ENCODE measurements at regions not wholly inside any gene's neighbourhood (a gene's known extent, or its start where the extent isn't known, plus 50 kb on each side); places are given as distances from the start of the nearest gene placed in this dataset.

DNA sequence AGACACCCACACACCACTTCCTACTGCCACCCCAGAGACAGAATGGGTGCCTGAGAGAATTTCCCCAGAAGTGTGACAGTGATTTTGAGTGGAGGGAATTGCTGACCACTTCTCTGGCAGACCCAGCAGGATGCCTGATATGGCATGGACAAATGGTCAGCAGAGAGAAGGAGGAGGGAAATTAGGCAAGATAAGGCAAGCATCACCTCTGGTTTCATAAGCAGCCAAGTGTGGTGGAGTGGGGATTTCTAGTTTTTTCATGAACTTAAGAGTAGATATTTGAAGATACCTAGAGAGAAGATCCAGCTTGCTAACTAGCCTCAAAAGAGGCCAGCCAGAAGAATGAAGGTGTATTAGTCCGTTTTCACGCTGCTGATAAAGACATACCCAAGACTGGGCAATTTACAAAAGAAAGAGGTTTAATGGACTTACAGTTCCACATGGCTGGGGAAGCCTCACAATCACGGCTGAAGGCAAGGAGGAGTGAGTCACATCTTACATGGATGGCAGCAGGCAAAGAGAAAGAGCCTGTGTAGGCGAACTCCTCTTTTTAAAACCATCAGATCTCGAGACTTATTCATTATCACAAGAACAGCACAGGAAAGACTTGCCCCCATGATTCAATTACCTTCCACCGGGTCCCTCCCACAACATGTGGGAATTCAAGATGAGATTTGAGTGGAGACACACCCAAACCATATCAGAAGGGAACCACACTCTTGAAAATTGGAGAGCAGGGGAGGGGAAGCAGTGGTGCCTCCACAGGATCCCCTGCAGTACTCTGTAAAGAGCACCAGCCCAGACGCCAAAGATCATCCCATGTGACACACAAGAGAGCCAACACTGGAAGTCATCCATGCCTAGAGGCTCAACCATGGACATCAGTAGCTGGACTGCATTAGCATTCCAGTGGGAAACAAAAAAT lies 64.2 kb downstream of the RBM43 start:
- no peak for DNase-seq

DNA sequence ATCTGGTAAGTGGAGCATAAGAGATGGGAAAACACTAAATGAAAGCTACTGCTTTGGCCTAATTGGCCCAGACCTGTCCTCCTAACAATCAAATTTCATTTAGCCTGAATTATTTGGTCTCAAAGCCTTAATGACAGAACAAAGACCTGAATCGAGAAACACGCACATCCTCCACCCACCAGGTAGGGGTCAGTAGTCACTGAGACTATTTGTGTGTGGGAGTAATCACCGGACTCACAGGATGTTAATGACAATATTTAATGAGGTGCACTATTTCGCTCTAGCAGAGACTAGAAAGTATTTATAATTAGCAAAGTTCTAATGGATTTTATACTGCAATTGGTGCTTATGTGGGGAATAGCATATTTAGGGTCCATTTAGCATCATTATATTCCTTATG lies 68.1 kb downstream of the RBM43 start:
- DNase-seq, result no peak

DNA sequence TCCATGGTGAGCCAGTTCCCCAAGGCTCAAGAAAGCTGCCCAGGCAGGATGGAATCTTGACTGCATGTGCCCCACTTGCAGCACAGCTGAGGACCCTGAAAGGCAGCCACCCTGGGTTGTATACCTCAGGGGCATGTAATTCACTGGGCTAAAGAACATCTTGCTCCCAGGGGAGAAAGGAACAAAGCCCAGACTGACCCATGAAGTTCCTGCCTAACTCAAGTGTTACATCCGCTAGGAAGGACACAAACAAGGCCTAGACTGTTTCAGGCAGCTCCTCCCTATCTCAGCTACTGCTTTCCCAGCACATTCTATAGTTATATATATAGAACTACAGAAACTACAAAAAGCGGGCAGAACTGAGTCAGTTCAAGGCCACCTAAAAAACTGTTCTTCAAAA lies 69.0 kb downstream of the RBM43 start:
- DNase-seq, result peak; percentile 11

DNA sequence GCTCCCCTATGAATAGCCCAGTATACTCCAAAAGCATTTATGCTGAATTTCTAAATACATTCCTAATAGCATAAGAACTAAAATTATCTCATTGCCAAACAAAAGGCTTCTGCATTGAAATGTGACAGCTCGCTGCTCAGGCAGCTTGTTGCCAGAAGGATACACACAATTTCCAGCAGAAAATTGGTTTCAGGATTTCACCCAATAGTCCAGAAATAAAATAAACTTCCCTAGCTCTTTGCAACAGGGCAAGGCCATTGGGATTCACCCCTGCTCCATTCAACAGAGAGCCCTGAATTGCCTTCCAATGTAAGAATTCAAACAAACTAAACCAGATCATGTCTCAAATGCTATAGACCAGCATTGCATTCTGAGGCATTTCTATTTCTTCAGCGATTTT lies 70.7 kb downstream of the RBM43 start:
- peak; percentile 41 for DNase-seq

DNA sequence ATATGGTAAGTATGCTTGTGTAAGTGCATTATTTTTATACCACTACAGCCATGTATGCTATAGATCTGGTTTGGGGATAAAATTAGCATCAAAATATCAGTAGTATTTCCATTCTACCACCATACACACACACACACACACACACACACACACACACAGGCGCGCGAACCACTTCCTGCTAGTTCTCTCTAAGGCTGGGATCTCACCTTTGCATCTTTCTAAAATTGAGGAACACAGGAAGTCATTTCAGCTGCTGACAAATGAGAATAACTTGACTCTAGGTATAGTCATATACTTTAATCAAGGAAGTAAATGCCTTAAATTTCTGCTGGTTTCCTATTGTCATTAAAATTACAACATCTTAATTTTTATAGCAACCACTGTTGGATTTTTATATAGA lies 72.5 kb downstream of the RBM43 start:
- no peak for DNase-seq

DNA sequence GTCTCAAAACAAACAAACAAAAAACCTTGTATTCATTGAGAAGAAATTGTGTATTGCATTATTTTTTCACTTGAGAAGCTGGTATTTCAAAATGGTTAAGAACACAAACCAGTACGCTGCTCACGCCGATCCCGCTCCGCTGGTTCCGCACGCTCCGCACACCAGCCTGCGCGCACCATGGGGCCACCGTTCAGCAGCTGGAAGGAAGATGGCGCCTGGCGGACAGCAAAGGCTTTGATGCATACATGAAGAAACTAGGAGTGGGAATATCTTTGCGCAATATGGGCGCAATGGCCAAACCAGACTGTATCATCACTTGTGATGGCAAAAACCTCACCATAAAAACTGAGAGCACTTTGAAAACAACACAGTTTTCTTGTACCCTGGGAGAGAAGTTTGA lies 75.7 kb downstream of the RBM43 start:
- DNase-seq, result no peak

DNA sequence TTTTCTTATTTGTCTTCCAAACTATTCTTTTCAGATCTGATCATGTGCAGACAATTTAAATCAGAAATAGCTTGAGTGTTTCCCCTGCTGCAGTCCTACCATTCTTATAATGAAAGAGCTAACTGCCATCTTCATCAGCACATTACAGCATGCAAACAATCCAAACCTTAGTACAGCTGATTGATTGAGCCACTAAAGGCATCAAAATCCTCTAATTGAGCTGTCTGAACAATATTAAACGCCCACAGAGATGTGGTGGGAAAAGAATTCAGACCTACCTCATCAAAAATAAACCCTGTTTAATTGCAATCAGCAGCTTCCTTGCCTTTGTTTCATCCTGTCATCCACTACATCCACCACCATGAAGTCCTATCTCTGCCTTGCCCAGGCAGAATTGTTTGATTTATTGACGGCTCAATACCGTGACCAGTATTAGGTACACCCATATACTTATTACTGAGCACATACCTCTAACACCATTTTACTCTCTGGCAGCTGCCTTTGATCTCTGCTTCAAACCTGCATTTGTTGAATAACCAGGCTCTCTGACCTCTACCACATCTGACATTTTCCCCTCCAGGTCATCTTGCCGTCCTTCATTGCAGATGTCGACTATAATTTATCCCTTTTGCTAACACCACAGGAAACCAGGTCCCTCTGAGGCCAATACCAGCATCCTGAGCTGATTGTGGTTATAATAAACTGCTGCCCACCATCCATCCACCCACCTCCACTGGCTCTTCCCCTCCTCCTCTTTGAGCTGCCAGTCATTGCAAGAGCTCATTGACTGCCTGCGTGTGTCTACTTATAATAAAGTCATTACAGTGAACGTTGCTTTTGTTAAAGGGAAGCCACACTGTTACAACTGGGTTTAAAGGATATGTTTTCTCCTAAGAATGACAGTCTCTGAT lies 78.5 kb downstream of the RBM43 start:
- DNase-seq, result no peak

DNA sequence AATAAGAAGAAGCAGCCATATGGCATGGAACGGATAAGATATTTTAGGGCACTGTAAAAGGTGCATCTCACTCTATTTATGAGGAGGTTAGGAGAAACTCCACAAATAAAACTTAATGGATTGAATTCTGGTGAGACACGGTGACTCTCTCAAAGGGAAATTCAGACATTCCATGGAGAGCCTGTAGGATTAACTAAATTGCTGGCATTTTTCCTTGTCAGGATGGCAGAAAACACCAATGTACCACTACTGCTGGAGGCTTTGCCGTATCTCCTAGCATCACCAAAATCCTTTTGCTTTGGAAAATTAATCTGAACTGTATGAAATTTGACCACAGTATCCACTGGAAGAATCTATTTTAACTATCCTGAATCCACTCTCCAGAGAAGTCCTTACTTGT lies 79.3 kb downstream of the RBM43 start:
- DNase-seq, result no peak

DNA sequence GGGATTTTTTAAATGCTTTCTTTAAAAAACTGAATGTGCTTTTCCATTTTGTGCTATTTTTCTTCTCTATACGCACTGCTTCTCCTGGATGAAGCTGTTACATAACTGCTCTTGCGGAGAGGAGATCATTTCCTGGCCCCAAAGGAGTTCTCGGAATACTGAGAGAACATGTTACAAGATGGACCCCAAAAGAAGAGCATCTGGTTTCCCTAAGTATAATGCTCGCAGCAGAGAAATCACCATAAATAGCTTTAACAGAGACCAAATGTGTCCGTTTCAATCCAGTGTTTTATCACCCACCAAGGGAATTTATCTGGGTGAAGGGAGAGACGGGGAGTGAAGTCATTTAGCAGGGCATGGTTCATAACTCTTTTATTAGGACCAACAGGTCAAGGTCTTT lies 80.1 kb downstream of the RBM43 start:
- DNase-seq, result peak; percentile 53

DNA sequence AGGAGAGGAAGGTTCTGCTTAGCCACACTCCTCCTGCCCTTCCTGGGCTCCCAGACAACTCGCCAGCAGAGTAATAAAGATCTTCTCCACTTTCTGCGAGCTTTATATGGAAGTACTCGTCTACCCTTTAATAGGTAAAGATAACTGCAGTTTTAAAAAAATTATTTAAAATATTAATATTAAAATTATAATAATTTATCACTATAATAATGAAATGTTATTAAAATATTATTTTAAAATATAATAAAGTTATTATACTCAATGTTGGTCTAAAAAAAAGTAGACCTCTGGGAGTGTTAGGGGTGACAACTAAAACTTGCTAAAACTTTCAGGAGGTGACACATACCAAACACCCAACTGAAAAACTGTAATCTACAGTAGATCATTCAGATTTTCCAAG lies 81.5 kb downstream of the RBM43 start:
- no peak for DNase-seq

DNA sequence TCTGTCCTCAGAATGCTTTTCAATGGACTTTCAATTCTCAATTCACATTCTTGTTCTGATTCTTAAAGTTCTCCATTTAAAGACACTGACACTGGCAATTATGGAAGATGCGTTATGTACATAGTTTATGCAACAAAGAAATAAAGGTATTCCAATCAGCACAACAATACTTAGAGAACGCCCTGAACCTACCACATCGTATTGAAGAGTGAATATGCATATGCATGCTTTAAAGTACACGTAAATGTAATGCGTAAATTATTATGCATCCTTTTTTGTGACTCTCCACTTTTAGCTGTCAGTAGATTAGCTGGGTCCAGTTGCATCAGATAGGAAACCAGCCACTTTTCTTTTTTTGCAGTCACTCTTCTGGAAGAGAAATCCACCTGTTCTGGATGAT lies 83.5 kb downstream of the RBM43 start:
- DNase-seq, result no peak

DNA sequence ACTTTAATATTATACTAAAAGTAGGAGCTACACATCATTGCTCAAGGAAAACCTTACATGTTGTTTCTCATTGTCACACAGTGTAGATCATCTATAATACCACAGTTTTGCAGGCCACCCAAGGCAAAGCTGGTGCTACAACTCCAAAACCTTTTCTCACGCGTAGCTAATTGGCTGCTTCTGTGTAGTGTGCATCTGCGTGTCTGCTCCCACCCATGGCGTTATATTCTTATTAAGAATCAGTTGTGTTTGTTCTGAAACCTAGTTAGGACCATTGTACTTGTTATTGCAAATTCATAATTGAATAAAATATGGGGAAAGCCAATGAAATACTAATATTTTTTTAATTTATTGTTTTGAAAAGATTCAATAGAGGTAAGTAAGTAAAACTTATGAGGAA lies 83.9 kb downstream of the RBM43 start:
- no peak for DNase-seq

DNA sequence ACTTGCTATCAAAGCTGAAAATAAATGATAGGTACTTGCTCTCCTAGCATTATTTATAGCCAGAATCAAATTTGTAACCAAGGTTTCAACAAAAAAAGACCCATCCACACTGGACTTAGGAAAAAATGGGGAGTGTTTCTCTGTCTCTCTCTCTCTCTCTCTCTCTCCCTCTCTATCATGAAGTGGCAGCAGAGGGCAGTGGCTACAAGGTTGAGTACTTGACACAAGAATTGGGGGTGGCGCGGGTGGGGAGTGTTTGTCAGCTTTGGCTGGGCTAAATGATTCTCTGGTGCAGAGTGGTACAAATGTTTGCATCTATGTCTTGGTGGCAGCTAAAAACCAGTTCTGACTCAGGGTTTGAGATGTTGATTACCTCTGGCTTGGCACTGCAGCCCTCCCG lies 85.0 kb downstream of the RBM43 start:
- no peak for DNase-seq

DNA sequence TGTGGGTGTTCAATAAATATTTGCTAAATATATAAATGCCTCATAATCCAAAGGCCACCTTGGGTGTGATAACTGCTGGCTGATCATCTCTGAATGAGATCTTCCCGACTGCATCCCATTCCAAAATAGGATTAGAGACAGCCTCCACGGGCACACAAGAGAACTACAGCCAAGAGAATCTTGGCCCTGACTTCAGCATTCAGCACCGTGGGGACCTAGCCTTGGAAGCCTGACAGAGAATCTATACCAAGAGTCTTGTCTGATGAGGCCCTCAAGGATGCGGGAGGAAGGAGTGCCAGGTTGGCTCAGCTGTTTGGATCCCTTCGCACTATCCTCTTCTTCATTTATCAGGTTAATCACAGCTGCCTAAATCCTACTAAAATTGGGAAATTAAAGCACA lies 85.8 kb downstream of the RBM43 start:
- DNase-seq, result no peak

DNA sequence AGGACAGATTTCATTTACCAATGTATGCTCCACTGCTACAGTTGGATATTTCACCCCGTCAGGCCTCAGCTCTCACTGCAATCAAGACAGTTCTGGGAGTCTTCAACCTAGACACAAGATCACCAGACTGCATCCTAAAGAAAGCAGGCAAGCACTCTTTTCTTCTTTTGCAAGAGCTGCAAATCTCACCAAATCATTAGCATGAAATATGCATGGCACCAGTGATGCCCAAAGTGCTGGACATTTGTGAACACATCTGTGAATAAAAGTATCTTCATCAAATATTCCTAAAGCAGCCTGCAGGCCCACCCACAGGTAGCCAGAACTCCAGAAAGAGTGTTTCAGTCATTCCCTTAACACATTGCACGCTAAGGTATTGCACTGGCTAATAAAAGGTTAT lies 87.5 kb downstream of the RBM43 start:
- no peak for DNase-seq

DNA sequence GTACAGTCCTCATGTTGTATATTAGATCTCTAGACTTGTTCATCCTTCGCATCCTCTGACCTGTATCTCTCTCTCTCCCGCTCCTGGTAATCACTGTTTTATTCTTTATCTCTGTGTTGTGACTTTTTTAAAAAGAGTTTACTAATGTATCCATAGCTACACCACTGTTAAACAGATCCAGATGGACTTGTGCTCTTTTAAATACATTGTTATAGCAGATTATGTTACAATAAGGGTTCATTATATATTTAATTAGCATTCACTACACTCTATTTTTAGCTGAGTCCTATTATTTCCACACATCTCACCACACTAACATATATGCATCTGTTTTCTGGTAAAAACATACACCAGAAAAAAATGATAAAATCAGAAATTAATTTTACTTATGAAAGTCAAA lies 90.5 kb downstream of the RBM43 start:
- DNase-seq, result no peak

DNA sequence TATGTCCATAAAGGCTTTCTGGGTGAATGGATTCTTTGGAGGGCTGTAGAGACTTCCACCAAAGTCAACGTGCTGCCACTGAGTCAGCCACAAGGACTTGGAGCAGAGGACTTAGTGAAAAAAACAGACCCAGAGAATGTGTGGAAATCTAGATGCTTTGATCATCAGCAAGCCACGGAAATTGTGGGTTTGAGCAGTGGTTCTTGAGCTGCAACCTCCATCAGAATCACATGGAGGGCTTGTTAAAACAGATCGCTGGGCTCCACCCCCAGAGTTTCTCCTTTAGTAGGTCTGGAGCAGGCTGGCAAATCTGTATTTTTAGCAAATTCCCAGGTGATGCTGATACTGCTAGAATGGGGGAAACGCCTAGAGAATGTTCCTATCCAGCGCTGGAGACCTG lies 95.3 kb downstream of the RBM43 start:
- no peak for DNase-seq

DNA sequence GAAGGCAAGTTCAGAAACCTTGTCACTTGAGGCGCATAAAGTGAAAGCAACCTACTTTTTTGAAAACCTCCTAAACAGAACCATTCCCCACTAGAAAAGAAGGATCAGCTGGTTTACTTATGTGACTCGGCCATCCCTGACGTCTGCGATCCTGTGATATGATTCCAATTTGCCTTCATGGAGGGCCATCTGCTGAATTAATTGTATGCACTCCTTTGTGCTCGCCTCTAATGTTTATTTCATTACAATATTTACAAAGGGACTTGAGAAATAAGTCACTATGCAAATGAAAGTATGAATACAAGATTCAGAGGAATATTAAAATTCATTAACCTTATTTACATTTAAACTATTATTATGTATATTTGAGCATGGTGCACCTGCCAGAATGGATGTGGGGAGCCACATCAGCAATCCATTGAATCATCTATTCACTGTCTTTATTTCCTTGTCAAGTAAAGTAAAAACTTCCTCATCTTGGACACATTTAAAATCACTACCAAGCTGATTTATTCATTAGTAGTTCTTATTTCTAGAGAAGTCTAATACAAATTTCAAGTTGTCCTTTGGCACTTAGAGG lies 96.5 kb downstream of the RBM43 start:
- DNase-seq, result no peak

DNA sequence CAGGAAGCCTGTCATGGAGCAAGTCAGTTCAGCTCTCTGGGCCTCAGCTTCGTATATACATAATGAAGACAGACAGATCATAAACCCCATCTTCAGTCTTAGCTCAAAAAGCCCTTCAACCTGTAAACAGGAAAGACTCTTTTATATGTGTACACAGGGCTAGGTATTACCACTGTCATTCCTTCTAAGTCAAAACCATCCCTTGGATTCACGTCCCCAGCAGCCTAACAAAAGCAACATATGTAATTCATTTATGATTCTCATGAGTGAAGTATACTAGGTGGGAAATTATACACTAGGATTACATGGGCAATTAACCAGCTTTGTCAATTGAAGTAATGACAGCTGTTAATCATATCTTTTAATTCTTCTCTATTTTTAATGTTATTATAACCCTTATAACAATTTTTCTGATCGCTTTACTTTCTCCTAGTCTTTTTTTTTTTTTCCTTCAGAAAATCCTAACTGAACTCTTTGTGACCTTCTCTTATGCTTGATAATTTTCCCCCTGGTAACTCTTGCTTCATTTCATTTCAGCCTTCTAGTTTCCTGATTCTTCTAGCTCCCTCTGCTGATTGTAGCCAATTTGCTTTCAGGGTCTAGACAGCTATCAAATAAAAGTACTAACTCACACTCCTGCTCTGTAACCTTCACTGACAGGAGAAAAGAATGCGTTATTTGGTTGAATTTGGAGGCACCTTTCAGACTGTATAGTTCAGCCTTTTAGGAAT lies 99.7 kb downstream of the RBM43 start:
- DNase-seq, result peak; percentile 73

DNA sequence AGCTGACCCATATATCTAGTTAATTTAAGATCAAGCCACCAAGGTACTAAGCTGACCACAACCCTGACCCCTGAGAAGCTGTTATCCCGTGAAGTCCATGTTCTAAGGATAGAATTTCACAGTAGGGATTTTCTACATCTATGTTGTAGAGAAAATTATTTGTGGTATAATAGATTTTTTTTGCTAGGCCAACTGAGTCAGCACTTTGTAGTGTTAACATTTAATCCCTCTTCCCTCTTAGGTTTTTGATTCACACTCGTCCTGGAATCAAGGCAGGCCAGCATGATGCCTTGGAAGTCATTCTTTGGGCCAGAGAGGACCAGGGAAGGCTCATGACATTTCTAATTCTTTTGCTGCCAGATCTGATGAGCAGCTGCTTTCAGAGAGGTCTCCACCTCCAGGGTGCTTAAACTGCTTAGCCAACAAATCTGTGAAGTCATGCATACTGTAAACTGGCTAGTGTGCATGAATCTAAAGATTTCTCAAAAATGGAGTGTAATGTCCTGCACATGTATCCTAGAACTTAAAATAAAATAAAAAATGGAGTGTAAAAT lies 102.5 kb downstream of the RBM43 start:
- DNase-seq, result peak; percentile 67

DNA sequence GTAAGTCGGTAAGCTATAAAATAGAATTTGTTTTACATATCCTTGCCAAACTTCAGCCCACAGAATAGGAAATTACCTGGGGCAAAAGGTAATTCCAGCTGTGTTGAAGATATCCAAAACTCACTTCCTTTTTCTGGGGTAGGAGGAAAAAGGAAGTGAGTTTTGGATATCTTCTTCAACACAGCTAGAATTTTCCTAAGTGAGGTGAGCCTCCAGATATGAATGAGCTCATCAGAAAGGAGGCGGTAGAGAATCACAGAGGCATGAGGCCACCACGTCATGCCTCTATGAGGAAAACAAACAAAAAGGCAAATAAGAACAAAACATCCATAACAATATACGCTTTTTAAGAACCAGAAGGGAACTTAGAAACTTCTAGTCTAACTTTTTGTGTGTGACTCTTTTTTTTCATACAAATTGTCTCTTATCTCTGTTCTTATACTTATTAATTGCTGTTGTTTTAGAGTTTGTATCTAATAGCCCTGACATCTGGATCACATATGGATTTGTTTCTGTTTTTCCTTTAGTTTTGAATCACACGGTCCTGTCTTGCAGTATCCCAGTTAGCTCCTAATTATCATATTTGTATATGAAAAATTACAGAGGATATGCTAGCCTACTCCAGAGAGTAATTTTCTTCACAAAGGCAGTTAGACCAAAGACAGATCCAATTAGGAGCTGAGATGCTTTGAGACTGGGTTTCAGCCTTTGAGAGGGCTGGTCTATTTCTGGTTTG lies 104.5 kb downstream of the RBM43 start:
- DNase-seq, result peak; percentile 24

Measured in tongue (tissue), 1 donor.